K562 (cell line): ENCODE measurements at regions not wholly inside any gene's neighbourhood (a gene's known extent, or its start where the extent isn't known, plus 50 kb on each side); places are given as distances from the start of the nearest gene placed in this dataset.

Source experiments
- ATAC-seq: fragments of 200-7000 bp; cut with Tn5 transposase; 3 replicates; pipeline ENCODE4 v1.9.1; 2020; ENCODE audit warnings: moderate library complexity
- BruUV-seq: library from RNA; stranded (reverse); fragments of 400-500 nt; replicated peaks from 2 replicates; lab custom pipeline; 2021; lab: Mats Ljungman, UMichigan
- CTCF ChIA-PET: fragments of 300-600 bp; formaldehyde crosslinking; extraction: SDS; loops from one replicate; lab custom pipeline; 2021; ENCODE audit warnings: low intra/inter-chr PET ratio; lab: Yijun Ruan, JAX
- POLR2A ChIA-PET: fragments of 300-600, 350-650 bp; sonication (Branson Sonifier 250); formaldehyde crosslinking; extraction: SDS; loops from one replicate; lab custom pipeline; 2021; ENCODE audit warnings: antibody characterized with exemption, inconsistent platforms; lab: Yijun Ruan, JAX
- DNase-seq, 4 experiments: peaks; one replicate each; pipeline versions ENCODE4 v3.0.0 to v3.0.0-alpha.2; 2011 to 2018; ENCODE audit warnings: low spot score in 3 of 4, mixed read lengths in 3 of 4; ENCODE audit errors: extremely low read depth in 1 of 4
- FAIRE-seq: peaks from 2 replicates; lab custom pipeline; 2011; peaks lifted over from hg19 to GRCh38; lab: Jason Lieb, UNC
- H2AFZ ChIP-seq: 2 replicates; pipeline ENCODE4 v1.6.0; 2011; ENCODE audit warnings: low read depth, low read length, control low read depth, inconsistent platforms
- H3K27ac ChIP-seq: fragments of 200-600 bp; 3 replicates; pipeline ENCODE4 v1.8.0; 2011; ENCODE audit warnings: low read depth, mild to moderate bottlenecking, control low read depth, inconsistent platforms, low read length, moderate library complexity, mixed read lengths; ENCODE audit errors: extremely low read depth
- H3K27me3 ChIP-seq, 2 experiments: fragments of 300-600 bp in 1 of 2; 2 replicates in 1 of 2; 3 replicates in 1 of 2; pipeline versions ENCODE4 v1.6.0 to v1.8.0; 2011; ENCODE audit warnings: inconsistent platforms in 2 of 2, low read length in 2 of 2, mild to moderate bottlenecking in 1 of 2, mixed read lengths in 1 of 2, moderate library complexity in 1 of 2; ENCODE audit not compliant: control insufficient read depth in 2 of 2, insufficient read depth in 2 of 2
- H3K36me3 ChIP-seq: fragments of 300-600 bp; 3 replicates; pipeline ENCODE4 v1.8.0; 2011; ENCODE audit warnings: mild to moderate bottlenecking, low read length, inconsistent platforms; ENCODE audit not compliant: control insufficient read depth, insufficient read depth
- H3K4me1 ChIP-seq, 2 experiments: fragments of 200-600 bp in 1 of 2; replicated peaks in 1 of 2; 2 replicates in 1 of 2; 3 replicates in 1 of 2; pipeline versions ENCODE4 v1.5.1 to v1.8.0; 2011; ENCODE audit warnings: inconsistent platforms in 2 of 2, low read length in 2 of 2, mild to moderate bottlenecking in 1 of 2, mixed read lengths in 1 of 2, moderate library complexity in 1 of 2; ENCODE audit not compliant: control insufficient read depth in 2 of 2, insufficient read depth in 2 of 2
- H3K4me2 ChIP-seq: 2 replicates; pipeline ENCODE4 v1.6.1; 2011; ENCODE audit warnings: low read length, control low read depth, inconsistent platforms, mixed read lengths; ENCODE audit not compliant: insufficient read depth
- H3K4me3 ChIP-seq: fragments of 200-600 bp; sonication (generic), shearing (Covaris generic); 2 replicates; pipeline ENCODE4 v1.5.1; 2016; ENCODE audit warnings: control low read depth, inconsistent platforms
- H3K79me2 ChIP-seq: fragments of 200-600 bp; 3 replicates; pipeline ENCODE4 v1.8.0; 2011; ENCODE audit warnings: low read length, inconsistent platforms; ENCODE audit not compliant: control insufficient read depth, insufficient read depth
- H3K9ac ChIP-seq, 2 experiments: 2 replicates each; pipeline versions ENCODE4 v1.6.0 to v1.6.1; 2011; ENCODE audit warnings: low read depth in 2 of 2, low read length in 2 of 2, control low read depth in 1 of 2, inconsistent platforms in 1 of 2, mild to moderate bottlenecking in 1 of 2, mixed read lengths in 1 of 2; ENCODE audit not compliant: insufficient read depth in 1 of 2
- H3K9me1 ChIP-seq: one replicate; pipeline ENCODE4 v1.6.0; 2011; ENCODE audit warnings: inconsistent platforms, mild to moderate bottlenecking, low read length, moderate library complexity; ENCODE audit not compliant: control insufficient read depth, insufficient read depth
- H3K9me3 ChIP-seq: replicated peaks from 2 replicates; pipeline ENCODE4 v1.5.1; 2011; ENCODE audit warnings: low read depth, low read length, inconsistent platforms; ENCODE audit not compliant: control insufficient read depth, insufficient read depth
- H4K20me1 ChIP-seq: replicated peaks from 2 replicates; pipeline ENCODE4 v1.6.1; 2011; ENCODE audit warnings: low read length, inconsistent platforms, mixed read lengths; ENCODE audit not compliant: control insufficient read depth, insufficient read depth
- CREB1 ChIP-seq, 2 experiments: sonication (generic) in 1 of 2; formaldehyde crosslinking in 1 of 2; IDR thresholded peaks; 2 replicates each; pipeline versions ENCODE4 v1.6.1 to v1.8.0; 2012 to 2022; ENCODE audit warnings: inconsistent platforms in 1 of 2, mild to moderate bottlenecking in 1 of 2, missing genetic modification reagents in 1 of 2, moderate library complexity in 1 of 2
- ETV1 ChIP-seq: fragments of 450-650 bp; conservative IDR thresholded peaks from 2 replicates; pipeline ENCODE4 v1.6.1; 2016; ENCODE audit warnings: missing genetic modification characterization, control low read depth, low read depth, missing compliant biosample characterization
- FOXA3 ChIP-seq, 2 experiments: fragments of 450-650 bp in 1 of 2; sonication (generic) in 1 of 2; formaldehyde crosslinking; IDR thresholded peaks in 1 of 2; conservative IDR thresholded peaks in 1 of 2; 2 replicates each; pipeline versions ENCODE4 v1.4.0 to v1.8.0; 2020 to 2022; ENCODE audit warnings: mild to moderate bottlenecking in 2 of 2, missing genetic modification reagents in 1 of 2
- GTF2F1 ChIP-seq: IDR thresholded peaks from 2 replicates; pipeline ENCODE4 v1.6.1; 2011; ENCODE audit warnings: low read depth, low read length, improper control_type of control experiment
- PHB2 ChIP-seq: fragments of 450-650 bp; IDR thresholded peaks from 2 replicates; pipeline ENCODE4 v1.6.1; 2017; ENCODE audit warnings: low read depth
- RFX1 ChIP-seq: fragments of 450-650 bp; IDR thresholded peaks from 2 replicates; pipeline ENCODE4 v1.6.1; 2016; ENCODE audit warnings: mild to moderate bottlenecking, moderate library complexity
- TCF7 ChIP-seq: sonication (generic); IDR thresholded peaks from 2 replicates; pipeline ENCODE4 v1.6.1; 2016; ENCODE audit warnings: antibody characterized with exemption, borderline replicate concordance
- TSHZ1 ChIP-seq: fragments of 250-450 bp; sonication (Bioruptor Pico); IDR thresholded peaks from 2 replicates; pipeline ENCODE4 v1.4.0; 2020; ENCODE audit warnings: mild to moderate bottlenecking, moderate library complexity
- USF1 ChIP-seq: sonication (generic); formaldehyde crosslinking; IDR thresholded peaks from 2 replicates; pipeline ENCODE4 v1.9.0; 2022; ENCODE audit warnings: mild to moderate bottlenecking, missing genetic modification reagents
- ZNF253 ChIP-seq: fragments of 250-450 bp; sonication (Bioruptor Pico); conservative IDR thresholded peaks from 2 replicates; pipeline ENCODE4 v1.6.1; 2021; ENCODE audit warnings: mild to moderate bottlenecking
- ZNF609 ChIP-seq: sonication (generic); formaldehyde crosslinking; IDR thresholded peaks from 2 replicates; pipeline ENCODE4 v1.8.1; 2023; ENCODE audit warnings: missing genetic modification reagents, mild to moderate bottlenecking, borderline replicate concordance
- WGBS: fragments of 100-300 bp; shearing (Covaris generic); methylation state at CpG from one replicate; pipeline ENCODE4 v1.1.6; 2016; ENCODE audit warnings: low coverage, mixed read lengths; ENCODE audit not compliant: insufficient coverage; ENCODE audit errors: missing lambda C conversion rate; 5-methylcytosine and 5-hydroxymethylcytosine counted together
- in situ Hi-C: fragments of 300-500 bp; cut with MboI; formaldehyde crosslinking; loops from 4 replicates; pipeline ENCODE4 v1.15.0; 2018; ENCODE audit warnings: inconsistent platforms, mixed read lengths
- intact Hi-C: fragments of 100-400 bp; cut with micrococcal nuclease; formaldehyde crosslinking; loops from 2 replicates; pipeline ENCODE4 v1.14.2; 2022

- TF ChIP-seq PHB2 (no peak), GTF2F1 (no peak), FOXA3 (CRISPR knock-in tag; conservative IDR thresholded peaks at IDR 0.05 in 1 of 2, IDR thresholded peaks at IDR 0.05 in 1 of 2) (no peak), ETV1 (tag) (no peak), RFX1 (no peak), ZNF253 (CRISPR knock-in tag) (no peak)
Observed at GRCh38 chr15:39130556-39131379, 450.1 kb upstream of the THBS1 start (continued).

- CTCF ChIA-PET: no interaction called here
- Histone ChIP-seq H3K27me3 (no peaks in the 10 kb centered on the region; a peak in 1 of 5 replicates), H3K36me3 (no peaks in the 10 kb centered on the region), H2AFZ (no peak overlapping the region), H3K9me1 (no peaks in the 10 kb centered on the region), H4K20me1 (no peaks in the 10 kb centered on the region), H3K9me3 (no peaks in the 10 kb centered on the region), H3K79me2 (no peaks in the 10 kb centered on the region), H3K4me3 (no peak overlapping the region), H3K4me1 (peaks cover 0 to 25% of the 10 kb centered on the region in 2 experiments; a peak in 3 of 5 replicates), H3K9ac (no peak overlapping the region), H3K4me2 (no peak overlapping the region), H3K27ac (no peak overlapping the region)
- DNase-seq (no peak), ATAC-seq (no peak), FAIRE-seq (no peak)
- BruUV-seq: no TSS peak
- intact Hi-C loops: no loop called here
- WGBS: 6% methylated on average over 4 of the region's 4 CpGs
- POLR2A ChIA-PET: no interaction called here
- in situ Hi-C loops: no loop called here
- TF ChIP-seq CREB1 (IDR thresholded peaks at IDR 0.05) (no peak), CREB1 (CRISPR knock-in tag; IDR thresholded peaks at IDR 0.05) (no peak), USF1 (no peak), ZNF609 (no peak), TSHZ1 (CRISPR knock-in tag) (no peak), TCF7 (no peak)
Observed at GRCh38 chr15:39131609-39132008, 449.3 kb upstream of the THBS1 start.
